Fibroblast of the aortic adventitia (primary cell): ENCODE measurements at regions not wholly inside any gene's neighbourhood (a gene's known extent, or its start where the extent isn't known, plus 50 kb on each side); places are given as distances from the start of the nearest gene placed in this dataset.
"Not testable (repeated sequence)": the region's sequence is repeated elsewhere in the genome, so short reads cannot be mapped to it uniquely, and the experiment has no call there.

Source experiments
- DNase-seq: peaks from one replicate; pipeline ENCODE4 v3.0.0-alpha.2; 2010; ENCODE audit warnings: low read depth
- H3K4me3 ChIP-seq: 2 replicates; pipeline ENCODE4 v1.5.1; 2011; ENCODE audit warnings: low read depth, mild to moderate bottlenecking, control low read depth, low read length, moderate library complexity
- CTCF ChIP-seq: IDR thresholded peaks from 2 replicates; pipeline ENCODE4 v1.5.1; 2011; ENCODE audit warnings: mild to moderate bottlenecking, low read length, control low read depth, inconsistent platforms; ENCODE audit not compliant: insufficient read depth

- H3K4me3 ChIP-seq, result no peak overlapping the region
- no peak for TF ChIP-seq CTCF
- DNase-seq, result no peak
These were observed 257.5 kb upstream of the IRS4 start for GRCh38 chrX:108993909-108994308.

- not testable (repeated sequence) for DNase-seq
These were observed 236.5 kb upstream of the IRS4 start for GRCh38 chrX:108972899-108973298.

DNA sequence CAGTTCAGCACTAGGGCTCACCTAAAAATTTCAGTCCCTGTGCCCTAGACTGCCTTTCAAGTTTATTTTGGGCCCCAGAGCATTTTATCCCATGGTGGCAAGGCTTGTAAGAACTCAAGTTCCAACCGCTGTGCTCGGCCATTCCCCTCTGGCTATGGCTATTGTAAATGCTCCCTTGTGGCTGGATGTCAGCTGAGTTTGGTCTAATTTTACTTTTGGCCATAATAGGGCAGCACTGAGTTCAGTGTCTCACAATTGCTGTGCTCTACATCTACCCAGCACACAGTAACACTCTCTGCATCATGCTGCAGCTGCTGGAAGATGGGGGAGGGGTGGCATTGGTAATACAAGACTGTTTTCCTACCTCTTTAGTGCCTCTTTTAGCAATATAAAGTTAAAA lies 210.8 kb upstream of the IRS4 start:
- DNase-seq, result no peak
- no peak overlapping the region for H3K4me3 ChIP-seq
- TF ChIP-seq CTCF, result no peak

More at GRCh38 chrX:108972899-108973298, 236.5 kb upstream of the IRS4 start:
- H3K4me3 ChIP-seq, result not testable (repeated sequence)

DNA sequence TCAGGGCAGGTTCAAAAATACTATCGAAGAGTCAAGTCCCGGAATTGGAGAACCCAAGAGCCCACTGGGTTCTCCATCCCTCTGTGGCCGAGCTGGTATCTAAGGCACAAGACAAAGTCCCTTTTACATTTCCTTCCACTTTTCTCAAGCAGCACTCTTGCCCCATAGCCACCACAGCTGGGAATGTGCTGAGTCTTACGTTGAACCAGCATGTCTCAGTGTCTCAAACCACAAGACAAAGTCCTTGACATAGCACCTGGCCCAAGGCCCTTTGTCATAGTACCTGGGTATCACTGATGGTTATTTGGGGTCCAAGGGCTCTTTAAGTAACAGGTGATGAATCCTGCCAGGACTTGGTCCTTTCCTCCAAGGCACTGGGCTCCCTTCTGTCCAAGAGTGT lies 210.2 kb upstream of the IRS4 start:
- no peak for TF ChIP-seq CTCF
- DNase-seq, result no peak
- no peak overlapping the region for H3K4me3 ChIP-seq

- TF ChIP-seq CTCF, result no peak
- no peak for DNase-seq
- no peak overlapping the region for H3K4me3 ChIP-seq
These were observed 209.6 kb upstream of the IRS4 start for GRCh38 chrX:108945883-108946523.

GRCh38 chrX:108914791-108915190 lies 178.4 kb upstream of the IRS4 start:
- H3K4me3 ChIP-seq, result no peak overlapping the region
- DNase-seq, result no peak
- TF ChIP-seq CTCF, result no peak

DNA sequence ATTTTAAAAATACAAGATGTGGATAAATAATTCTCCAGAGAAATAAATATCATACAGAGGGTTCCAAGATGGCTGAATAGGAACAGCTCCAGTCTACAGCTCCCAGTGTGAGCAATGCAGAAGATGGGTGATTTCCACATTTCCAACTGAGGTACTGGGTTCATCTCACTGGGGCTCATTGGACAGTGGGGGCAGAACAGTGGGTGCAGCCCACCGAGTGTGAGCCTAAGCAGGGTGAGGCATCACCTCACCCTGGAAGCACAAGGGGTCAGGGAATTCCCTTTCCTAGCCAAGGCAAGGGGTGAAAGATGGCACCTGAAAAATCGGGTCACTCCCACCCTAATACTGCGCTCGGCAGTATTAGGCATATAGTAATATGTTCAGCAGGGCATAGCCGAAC lies 167.5 kb upstream of the IRS4 start:
- DNase-seq, H3K4me3 ChIP-seq: not testable (repeated sequence)

DNA sequence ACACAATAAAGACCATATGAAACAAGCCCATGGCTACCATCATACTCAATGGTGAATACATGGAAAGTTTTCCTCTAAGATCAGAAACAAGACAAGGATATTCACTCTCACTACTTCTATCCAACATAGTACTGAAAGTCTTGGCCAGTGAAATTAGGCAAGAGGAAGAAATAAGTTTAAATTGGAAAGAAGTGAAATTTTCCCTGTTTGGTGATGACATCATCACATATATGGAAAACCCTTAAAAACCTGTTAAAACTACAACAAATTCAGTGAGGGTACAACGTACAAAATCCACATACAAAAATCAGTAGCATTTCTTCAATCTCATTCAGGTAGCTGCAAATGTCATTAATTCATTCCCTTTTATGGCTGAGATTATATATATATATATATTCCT lies 164.0 kb upstream of the IRS4 start:
- no peak overlapping the region for H3K4me3 ChIP-seq
- no peak for TF ChIP-seq CTCF
- no peak for DNase-seq

- not testable (repeated sequence) for DNase-seq, H3K4me3 ChIP-seq
These were observed 160.0 kb upstream of the IRS4 start for GRCh38 chrX:108896349-108896748.
